ENCODE measurements at regions not wholly inside any gene's neighbourhood (a gene's known extent, or its start where the extent isn't known, plus 50 kb on each side); places are given as distances from the start of the nearest gene placed in this dataset.

GRCh38 chr3:117873249-117873600 lies 1161.4 kb downstream of the IGSF11 start:
- TF ChIP-seq ZFP30 (CRISPR knock-in tag; IDR thresholded peaks at IDR 0.05) (no peak), ZNF8 (CRISPR knock-in tag; IDR thresholded peaks at IDR 0.05) (no peak), ZFP3 (CRISPR knock-in tag; IDR thresholded peaks at IDR 0.05) (no peak), PPARA (CRISPR knock-in tag; IDR thresholded peaks at IDR 0.05; ENCODE audit: borderline replicate concordance) (no peak), BACH2 (CRISPR knock-in tag; IDR thresholded peaks at IDR 0.05; ENCODE audit: borderline replicate concordance) (no peak), PATZ1 (CRISPR knock-in tag; IDR thresholded peaks at IDR 0.05; ENCODE audit: borderline replicate concordance) (no peak), ARNTL (CRISPR knock-in tag; IDR thresholded peaks at IDR 0.05; ENCODE audit: borderline replicate concordance, low read depth) (no peak), ISL1 (CRISPR knock-in tag; IDR thresholded peaks at IDR 0.05) (no peak), ZNF565 (CRISPR knock-in tag; conservative IDR thresholded peaks at IDR 0.05; ENCODE audit: low read depth) (no peak), OSR1 (CRISPR knock-in tag; IDR thresholded peaks at IDR 0.05) (no peak), TOX (CRISPR knock-in tag; IDR thresholded peaks at IDR 0.05; ENCODE audit: borderline replicate concordance) (no peak), GLIS3 (CRISPR knock-in tag; IDR thresholded peaks at IDR 0.05) (no peak)

Data from SK-N-SH treated with all-trans-retinoic acid at 6 μM for 48 hours (cell line).